SHP77 (cell line): ENCODE measurements at regions not wholly inside any gene's neighbourhood (a gene's known extent, or its start where the extent isn't known, plus 50 kb on each side); places are given as distances from the start of the nearest gene placed in this dataset.

Experiments
- DNase-seq, 2 experiments: peaks; one replicate each; lab custom pipeline; 2025; lab: John Stamatoyannopoulos, UW

GRCh38 chr15:61682891-61683735, 377.1 kb downstream of the VPS13C start:
- no peak for DNase-seq

GRCh38 chr15:61681676-61682075, 378.6 kb downstream of the VPS13C start:
- DNase-seq = peak; percentile 60 to 73

GRCh38 chr15:61681038-61681418, 379.2 kb downstream of the VPS13C start:
- peak in 1 of 2 experiments; percentile 16 for DNase-seq

GRCh38 chr15:61680260-61681037, 379.8 kb downstream of the VPS13C start:
- no peak for DNase-seq

GRCh38 chr15:61671736-61672135, 388.5 kb downstream of the VPS13C start:
- no peak for DNase-seq

GRCh38 chr15:61668444-61668843, 391.8 kb downstream of the VPS13C start:
- DNase-seq = no peak

- no peak for DNase-seq
Measured at GRCh38 chr15:61661791-61662190, 398.5 kb downstream of the VPS13C start.

- DNase-seq = no peak
Measured at GRCh38 chr15:61660579-61660978, 399.7 kb downstream of the VPS13C start.

- DNase-seq = no peak
Measured at GRCh38 chr15:61659566-61660190, 400.6 kb downstream of the VPS13C start.

- DNase-seq = no peak
Measured at GRCh38 chr15:61657461-61657860, 402.8 kb downstream of the VPS13C start.

GRCh38 chr15:61656391-61656790, 403.9 kb downstream of the VPS13C start:
- DNase-seq = no peak

GRCh38 chr15:61655881-61656280, 404.4 kb downstream of the VPS13C start:
- DNase-seq = no peak

GRCh38 chr15:61654918-61655317, 405.3 kb downstream of the VPS13C start:
- no peak for DNase-seq

- DNase-seq = no peak
Measured at GRCh38 chr15:61654002-61654740, 406.1 kb downstream of the VPS13C start.

GRCh38 chr15:61653110-61653509, 407.1 kb downstream of the VPS13C start:
- DNase-seq = no peak

GRCh38 chr15:61651267-61651666, 409.0 kb downstream of the VPS13C start:
- no peak for DNase-seq

- no peak for DNase-seq
Measured at GRCh38 chr15:61649046-61649445, 411.2 kb downstream of the VPS13C start.

GRCh38 chr15:61644550-61644949, 415.4 kb upstream of the RORA start:
- no peak for DNase-seq

GRCh38 chr15:61641645-61642044, 412.5 kb upstream of the RORA start:
- no peak for DNase-seq

- no peak for DNase-seq
Measured at GRCh38 chr15:61640756-61641155, 411.7 kb upstream of the RORA start.

GRCh38 chr15:61639491-61639890, 410.4 kb upstream of the RORA start:
- no peak for DNase-seq

- no peak for DNase-seq
Measured at GRCh38 chr15:61634837-61635236, 405.7 kb upstream of the RORA start.
